Naive B cell (primary cell): ENCODE measurements at regions not wholly inside any gene's neighbourhood (a gene's known extent, or its start where the extent isn't known, plus 50 kb on each side); places are given as distances from the start of the nearest gene placed in this dataset.
"Not testable (repeated sequence)": the region's sequence is repeated elsewhere in the genome, so short reads cannot be mapped to it uniquely, and the experiment has no call there.

ENCODE experiments used
- ATAC-seq, 2 donors: fragments of 150-1000 bp; cut with Tn5 transposase; 2 replicates each; pipeline ENCODE4 v1.10.0; 2021; ENCODE audit warnings: low read depth in 2 of 2, mild to moderate bottlenecking in 2 of 2, moderate library complexity in 2 of 2
- DNase-seq: peaks from one replicate; pipeline ENCODE4 v3.0.0; 2022
- H3K27ac Mint-ChIP-seq, 6 donors: one replicate each; pipeline ENCODE4 v1.8.0; 2020 to 2022; ENCODE audit warnings: mild to moderate bottlenecking in 6 of 6, mixed read lengths in 6 of 6, moderate library complexity in 5 of 6, inconsistent platforms in 2 of 6
- H3K27me3 Mint-ChIP-seq, 3 donors: one replicate each; pipeline ENCODE4 v1.8.0; 2021 to 2022; ENCODE audit warnings: mixed read lengths in 3 of 3, mild to moderate bottlenecking in 1 of 3
- H3K36me3 Mint-ChIP-seq, 2 donors: one replicate each; pipeline ENCODE4 v1.8.0; 2020 to 2022; ENCODE audit warnings: mixed read lengths in 2 of 2, inconsistent platforms in 1 of 2, mild to moderate bottlenecking in 1 of 2
- H3K4me1 Mint-ChIP-seq, 3 donors: one replicate each; pipeline ENCODE4 v1.8.0; 2020 to 2022; ENCODE audit warnings: mixed read lengths in 3 of 3, inconsistent platforms in 1 of 3, mild to moderate bottlenecking in 1 of 3, moderate library complexity in 1 of 3
- H3K4me3 Mint-ChIP-seq, 8 donors: one replicate each; pipeline ENCODE4 v1.8.0; 2020 to 2022; ENCODE audit warnings: mild to moderate bottlenecking in 8 of 8, mixed read lengths in 8 of 8, moderate library complexity in 8 of 8, inconsistent platforms in 2 of 8
- H3K9me3 Mint-ChIP-seq, 7 donors: one replicate each; pipeline ENCODE4 v1.8.0; 2020 to 2022; ENCODE audit warnings: mixed read lengths in 7 of 7, mild to moderate bottlenecking in 5 of 7, inconsistent platforms in 2 of 7, moderate library complexity in 1 of 7

- H3K4me3 Mint-ChIP-seq, result no peak overlapping the region
- no peak for DNase-seq
- no peaks in the 10 kb centered on the region for H3K36me3 Mint-ChIP-seq
- H3K27me3 Mint-ChIP-seq, result peaks cover 0 to 4% (median 0%) of the 10 kb centered on the region in 3 donors
- ATAC-seq, result no peak
- no peak overlapping the region for H3K27ac Mint-ChIP-seq
- no peaks in the 10 kb centered on the region for H3K9me3 Mint-ChIP-seq
- H3K4me1 Mint-ChIP-seq, result no peaks in the 10 kb centered on the region
These were observed 158.2 kb upstream of the LAMA2 start for GRCh38 chr6:128724738-128725137.

GRCh38 chr6:128723667-128724066, 159.3 kb upstream of the LAMA2 start:
- Mint-ChIP-seq H3K4me1 (no peaks in the 10 kb centered on the region), H3K4me3 (no peak overlapping the region), H3K36me3 (no peaks in the 10 kb centered on the region), H3K27ac (no peak overlapping the region), H3K9me3 (no peaks in the 10 kb centered on the region), H3K27me3 (peaks cover 0 to 4% (median 0%) of the 10 kb centered on the region in 3 donors)
- ATAC-seq (no peak), DNase-seq (no peak)

GRCh38 chr6:128720891-128721290, 162.0 kb upstream of the LAMA2 start:
- no peak for ATAC-seq
- no peak for DNase-seq
- no peaks in the 10 kb centered on the region for H3K36me3 Mint-ChIP-seq
- peaks cover 0 to 3% (median 0%) of the 10 kb centered on the region in 7 donors for H3K9me3 Mint-ChIP-seq
- peaks cover 0 to 4% (median 0%) of the 10 kb centered on the region in 3 donors for H3K27me3 Mint-ChIP-seq
- no peak overlapping the region for H3K27ac Mint-ChIP-seq
- H3K4me3 Mint-ChIP-seq, result no peak overlapping the region
- no peaks in the 10 kb centered on the region for H3K4me1 Mint-ChIP-seq

- H3K9me3 Mint-ChIP-seq, result peaks cover 0 to 3% (median 0%) of the 10 kb centered on the region in 7 donors
- no peaks in the 10 kb centered on the region for H3K4me1 Mint-ChIP-seq
- H3K27me3 Mint-ChIP-seq, result peaks cover 0 to 9% (median 0%) of the 10 kb centered on the region in 3 donors
- no peak overlapping the region for H3K27ac Mint-ChIP-seq
- H3K4me3 Mint-ChIP-seq, result no peak overlapping the region
- DNase-seq (no peak), ATAC-seq (no peak)
- H3K36me3 Mint-ChIP-seq, result no peaks in the 10 kb centered on the region
These were observed 163.2 kb upstream of the LAMA2 start for GRCh38 chr6:128719786-128720185.

- H3K36me3 Mint-ChIP-seq, result no peaks in the 10 kb centered on the region
- DNase-seq (no peak), ATAC-seq (no peak)
- peaks cover 0 to 3% (median 0%) of the 10 kb centered on the region in 7 donors for H3K9me3 Mint-ChIP-seq
- H3K4me3 Mint-ChIP-seq, result no peak overlapping the region
- no peak overlapping the region for H3K27ac Mint-ChIP-seq
- H3K4me1 Mint-ChIP-seq, result no peaks in the 10 kb centered on the region
- H3K27me3 Mint-ChIP-seq, result peaks cover 0 to 4% (median 0%) of the 10 kb centered on the region in 3 donors
These were observed 169.5 kb upstream of the LAMA2 start for GRCh38 chr6:128713461-128713860.

GRCh38 chr6:128712898-128713297, 170.0 kb upstream of the LAMA2 start:
- ATAC-seq (no peak), DNase-seq (no peak)
- Mint-ChIP-seq H3K36me3 (no peaks in the 10 kb centered on the region), H3K27ac (no peak overlapping the region), H3K27me3 (peaks cover 0 to 4% (median 0%) of the 10 kb centered on the region in 3 donors), H3K4me3 (no peak overlapping the region), H3K9me3 (peaks cover 0 to 3% (median 0%) of the 10 kb centered on the region in 7 donors), H3K4me1 (no peaks in the 10 kb centered on the region)

GRCh38 chr6:128711149-128711548, 171.8 kb upstream of the LAMA2 start:
- Mint-ChIP-seq H3K36me3 (no peaks in the 10 kb centered on the region), H3K9me3 (peaks cover 0 to 3% (median 0%) of the 10 kb centered on the region in 7 donors), H3K27ac (no peak overlapping the region), H3K4me1 (no peaks in the 10 kb centered on the region), H3K27me3 (peaks cover 0 to 4% (median 0%) of the 10 kb centered on the region in 3 donors), H3K4me3 (no peak overlapping the region)
- DNase-seq (no peak), ATAC-seq (no peak)

GRCh38 chr6:128710315-128710714, 172.6 kb upstream of the LAMA2 start:
- no peak for ATAC-seq
- no peak overlapping the region for H3K4me3 Mint-ChIP-seq
- H3K27me3 Mint-ChIP-seq, result no peaks in the 10 kb centered on the region
- no peak overlapping the region for H3K27ac Mint-ChIP-seq
- DNase-seq, result no peak
- H3K9me3 Mint-ChIP-seq, result peaks cover 0 to 3% (median 0%) of the 10 kb centered on the region in 7 donors
- H3K36me3 Mint-ChIP-seq, result no peaks in the 10 kb centered on the region
- H3K4me1 Mint-ChIP-seq, result no peaks in the 10 kb centered on the region

- peaks cover 0 to 8% (median 4%) of the 10 kb centered on the region in 7 donors for H3K9me3 Mint-ChIP-seq
- DNase-seq (no peak), ATAC-seq (no peak)
- no peak overlapping the region for H3K4me3 Mint-ChIP-seq
- H3K27ac Mint-ChIP-seq, result no peak overlapping the region
- H3K4me1 Mint-ChIP-seq, result no peaks in the 10 kb centered on the region
- no peaks in the 10 kb centered on the region for H3K36me3 Mint-ChIP-seq
- H3K27me3 Mint-ChIP-seq, result no peaks in the 10 kb centered on the region
These were observed 178.3 kb upstream of the LAMA2 start for GRCh38 chr6:128704601-128705000.

GRCh38 chr6:128703794-128704193, 179.1 kb upstream of the LAMA2 start:
- not testable (repeated sequence) for H3K27me3 Mint-ChIP-seq, H3K27ac Mint-ChIP-seq, ATAC-seq, H3K4me1 Mint-ChIP-seq, H3K4me3 Mint-ChIP-seq, H3K9me3 Mint-ChIP-seq, DNase-seq, H3K36me3 Mint-ChIP-seq

GRCh38 chr6:128696691-128697689, 176.6 kb upstream of the PTPRK start:
- Mint-ChIP-seq H3K4me3 (no peak overlapping the region), H3K9me3 (no peaks in the 10 kb centered on the region), H3K27me3 (no peaks in the 10 kb centered on the region), H3K4me1 (no peaks in the 10 kb centered on the region), H3K27ac (no peak overlapping the region), H3K36me3 (no peaks in the 10 kb centered on the region)
- DNase-seq (no peak), ATAC-seq (no peak)

- DNase-seq, result no peak
- Mint-ChIP-seq H3K36me3 (no peaks in the 10 kb centered on the region), H3K4me3 (no peak overlapping the region), H3K9me3 (peaks cover 0 to under 1% (median 0%) of the 10 kb centered on the region in 7 donors), H3K4me1 (no peaks in the 10 kb centered on the region), H3K27ac (no peak overlapping the region), H3K27me3 (no peaks in the 10 kb centered on the region)
- ATAC-seq, result no peak
These were observed 174.1 kb upstream of the PTPRK start for GRCh38 chr6:128694303-128695009.

- peaks cover 0 to 6% (median 0%) of the 10 kb centered on the region in 7 donors for H3K9me3 Mint-ChIP-seq
- no peaks in the 10 kb centered on the region for H3K4me1 Mint-ChIP-seq
- no peaks in the 10 kb centered on the region for H3K27me3 Mint-ChIP-seq
- DNase-seq (no peak), ATAC-seq (no peak)
- no peaks in the 10 kb centered on the region for H3K36me3 Mint-ChIP-seq
- H3K4me3 Mint-ChIP-seq, result no peak overlapping the region
- no peak overlapping the region for H3K27ac Mint-ChIP-seq
These were observed 169.7 kb upstream of the PTPRK start for GRCh38 chr6:128690063-128690462.

GRCh38 chr6:128686084-128686483, 165.7 kb upstream of the PTPRK start:
- Mint-ChIP-seq H3K4me1 (no peaks in the 10 kb centered on the region), H3K4me3 (no peak overlapping the region), H3K27me3 (no peaks in the 10 kb centered on the region), H3K9me3 (peaks cover 0 to 12% (median 0%) of the 10 kb centered on the region in 7 donors), H3K36me3 (no peaks in the 10 kb centered on the region), H3K27ac (no peak overlapping the region)
- ATAC-seq, result no peak
- DNase-seq, result no peak
